Kasumi-1 (cell line): ENCODE measurements at regions not wholly inside any gene's neighbourhood (a gene's known extent, or its start where the extent isn't known, plus 50 kb on each side); places are given as distances from the start of the nearest gene placed in this dataset.
"Not testable (repeated sequence)": the region's sequence is repeated elsewhere in the genome, so short reads cannot be mapped to it uniquely, and the experiment has no call there.

ENCODE experiments used
- DNase-seq, 2 experiments: peaks; one replicate each; lab custom pipeline; 2025; lab: John Stamatoyannopoulos, UW

DNA sequence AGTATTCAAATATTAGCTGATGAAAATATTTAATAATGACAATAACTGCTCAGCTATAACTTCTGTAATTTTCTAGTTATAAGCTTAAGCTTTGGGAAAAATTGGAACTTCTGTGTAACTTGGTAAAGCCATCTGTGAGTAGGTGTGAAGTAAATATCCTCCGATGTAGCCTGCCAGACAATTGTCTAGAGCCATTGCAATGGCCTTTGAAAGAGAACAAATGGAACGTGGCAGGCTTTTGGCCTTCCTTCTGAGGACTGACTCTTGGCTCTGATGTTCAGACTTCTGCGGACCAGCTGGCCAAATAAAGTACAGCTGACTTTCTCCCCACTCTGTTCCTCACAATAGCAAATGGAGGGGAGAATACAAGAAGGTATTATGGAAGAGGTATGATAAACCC lies 203.4 kb upstream of the NMUR2 start:
- DNase-seq = no peak

DNA sequence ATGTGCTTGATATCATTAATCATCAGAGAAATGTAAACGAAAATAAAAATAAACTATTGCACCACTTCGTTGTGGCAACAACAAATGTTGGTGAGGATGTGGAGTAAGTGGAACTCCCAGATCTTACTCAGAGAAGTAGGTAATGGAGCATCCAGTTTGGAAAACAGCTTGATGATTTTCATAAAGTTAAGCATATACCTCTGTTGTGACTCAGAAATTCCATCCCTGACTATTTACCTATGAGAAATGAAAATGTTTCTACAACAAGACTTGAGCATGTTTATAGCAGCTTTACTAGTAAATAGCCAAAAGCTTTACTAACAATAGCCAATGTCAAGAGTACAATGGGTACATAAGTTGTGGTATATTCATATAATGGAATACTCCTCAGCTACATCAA lies 214.7 kb upstream of the NMUR2 start:
- no peak for DNase-seq

DNA sequence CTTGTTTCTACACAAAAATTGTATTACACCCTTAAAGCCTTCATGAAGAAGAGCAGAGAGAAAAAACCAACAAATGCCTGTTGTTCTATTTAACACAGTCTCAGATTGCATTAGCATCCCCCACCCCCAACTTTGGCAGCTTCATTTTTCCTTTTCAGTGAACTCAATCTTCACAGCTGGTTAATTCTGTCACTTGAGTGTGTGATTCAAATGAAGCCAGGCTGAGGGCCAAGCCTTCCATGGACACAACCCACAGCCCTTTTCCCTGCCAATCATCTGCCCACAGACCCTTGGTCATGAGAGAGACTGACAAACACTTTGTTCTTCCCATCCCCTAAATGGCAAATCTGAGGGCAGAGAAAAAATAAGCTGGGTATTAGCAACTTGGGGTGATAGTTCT lies 217.5 kb upstream of the NMUR2 start:
- DNase-seq = no peak

DNA sequence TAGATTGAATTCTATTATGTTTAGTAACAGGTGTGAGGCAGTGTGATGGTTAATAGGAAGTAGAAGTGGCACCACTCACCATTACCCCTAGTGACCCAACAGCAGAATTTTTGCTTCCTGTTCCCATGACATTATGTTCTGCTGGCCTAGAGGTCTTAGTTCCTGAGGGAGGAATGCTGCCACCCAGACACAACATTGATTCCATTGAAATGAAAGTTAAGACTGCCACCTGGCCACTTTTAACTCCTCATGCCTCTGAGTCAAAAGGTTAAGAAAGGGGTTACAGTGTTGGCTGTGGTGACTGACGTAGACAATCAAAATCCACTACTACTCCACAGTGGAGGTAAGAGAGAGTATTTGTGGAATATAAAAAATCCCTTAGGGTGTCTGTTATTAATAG lies 218.9 kb upstream of the NMUR2 start:
- DNase-seq = no peak

DNA sequence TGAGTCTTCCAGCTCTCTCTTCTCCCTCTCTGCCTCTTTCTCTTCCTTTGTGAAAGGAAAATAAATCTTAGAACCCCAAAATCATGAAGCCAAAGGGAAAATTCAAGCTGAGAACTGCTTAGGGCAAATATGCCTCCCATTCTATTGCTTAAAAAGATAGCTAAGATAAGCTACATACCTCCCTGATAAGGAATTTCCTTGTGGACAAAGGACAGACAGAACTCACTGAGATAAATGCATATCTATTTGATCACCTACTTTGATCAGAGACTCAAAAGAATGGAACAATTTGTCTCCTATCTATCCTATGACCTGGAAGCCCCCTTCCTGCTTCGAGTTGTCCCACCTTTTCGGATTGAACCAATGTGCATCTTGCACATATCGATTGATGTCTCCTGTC lies 220.6 kb upstream of the NMUR2 start:
- DNase-seq = no peak

DNA sequence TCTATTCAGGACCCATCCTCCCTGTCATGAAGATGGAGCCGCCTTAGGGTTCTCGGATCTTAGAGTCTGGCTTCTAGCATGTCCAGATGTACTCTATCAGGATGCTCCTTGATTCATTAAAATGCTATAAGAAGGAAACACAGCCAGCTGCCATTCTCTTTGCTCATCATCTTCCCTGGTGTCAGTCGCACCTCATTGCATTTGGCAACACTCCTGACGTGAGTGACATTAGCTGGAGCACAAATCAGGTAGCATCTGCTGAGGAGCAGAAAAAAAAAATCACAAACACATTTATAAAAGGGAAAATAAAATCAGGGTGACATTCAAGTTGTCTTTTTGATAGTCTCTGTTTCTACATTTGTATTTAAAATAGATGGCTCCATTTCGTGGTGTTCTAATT lies 226.1 kb upstream of the NMUR2 start:
- no peak for DNase-seq

DNA sequence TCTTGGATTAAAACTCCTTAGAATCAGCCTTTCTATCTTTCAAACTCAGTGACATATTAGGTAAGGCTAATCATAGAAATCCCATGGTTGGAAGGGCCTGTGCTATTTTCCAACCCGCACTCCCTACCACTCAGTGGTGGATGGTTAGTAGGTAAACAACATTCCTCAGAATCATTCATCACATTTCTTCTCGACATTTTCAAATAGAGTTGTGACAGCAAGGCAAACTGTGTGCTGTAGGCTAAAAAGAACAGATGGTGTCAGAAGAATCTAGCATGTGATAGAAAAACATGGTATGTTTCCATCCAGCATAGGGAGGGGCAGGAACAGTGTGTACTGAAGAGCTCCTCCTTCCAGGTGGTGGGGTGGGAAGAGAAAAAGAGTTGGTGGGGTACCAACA lies 227.3 kb upstream of the NMUR2 start:
- DNase-seq = no peak

DNA sequence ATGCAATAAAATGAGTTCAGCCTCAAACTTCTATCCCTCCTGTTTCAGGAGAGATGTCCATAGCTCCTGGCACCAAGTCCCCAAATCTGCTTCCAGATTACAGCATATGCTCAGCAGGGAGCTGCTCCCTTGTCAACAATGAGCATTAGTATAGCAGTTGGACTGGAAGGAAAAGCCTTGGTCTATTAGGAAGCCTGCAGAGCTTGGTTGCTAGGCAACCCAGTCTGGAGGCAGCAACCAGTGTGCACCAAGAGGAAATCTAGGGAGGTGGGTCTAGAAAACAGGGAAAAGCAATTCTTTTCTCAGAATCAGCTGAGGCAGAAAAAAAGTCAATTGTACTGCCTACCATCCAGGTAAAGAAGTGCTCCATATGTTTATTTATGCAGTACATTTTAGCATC lies 229.5 kb upstream of the NMUR2 start:
- no peak for DNase-seq

DNA sequence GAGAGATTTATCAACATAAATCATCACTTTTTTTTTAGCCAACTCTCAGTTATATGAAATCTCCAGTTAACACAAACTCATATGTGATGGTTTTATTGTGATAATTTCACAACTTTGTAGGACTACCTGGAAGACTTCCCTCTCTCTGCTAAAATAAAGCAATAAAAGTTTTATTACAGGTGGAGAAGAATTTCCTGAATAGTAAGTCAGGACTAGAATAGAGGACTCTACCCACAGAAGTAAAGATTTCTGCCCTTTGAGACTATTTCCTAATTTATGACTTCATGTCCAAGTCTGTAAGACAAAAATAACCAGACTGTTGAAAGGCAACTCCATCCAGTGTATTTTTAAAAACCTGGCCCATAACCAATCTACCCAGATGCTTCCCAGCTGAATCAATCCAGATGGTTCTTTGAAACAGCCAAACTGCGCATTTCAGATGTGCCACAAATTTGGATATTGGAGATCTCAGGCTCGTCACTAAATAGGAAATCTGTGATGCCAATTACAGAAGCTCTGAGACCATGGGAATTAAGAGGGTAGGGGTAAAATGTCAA lies 234.0 kb upstream of the NMUR2 start:
- DNase-seq = no peak

DNA sequence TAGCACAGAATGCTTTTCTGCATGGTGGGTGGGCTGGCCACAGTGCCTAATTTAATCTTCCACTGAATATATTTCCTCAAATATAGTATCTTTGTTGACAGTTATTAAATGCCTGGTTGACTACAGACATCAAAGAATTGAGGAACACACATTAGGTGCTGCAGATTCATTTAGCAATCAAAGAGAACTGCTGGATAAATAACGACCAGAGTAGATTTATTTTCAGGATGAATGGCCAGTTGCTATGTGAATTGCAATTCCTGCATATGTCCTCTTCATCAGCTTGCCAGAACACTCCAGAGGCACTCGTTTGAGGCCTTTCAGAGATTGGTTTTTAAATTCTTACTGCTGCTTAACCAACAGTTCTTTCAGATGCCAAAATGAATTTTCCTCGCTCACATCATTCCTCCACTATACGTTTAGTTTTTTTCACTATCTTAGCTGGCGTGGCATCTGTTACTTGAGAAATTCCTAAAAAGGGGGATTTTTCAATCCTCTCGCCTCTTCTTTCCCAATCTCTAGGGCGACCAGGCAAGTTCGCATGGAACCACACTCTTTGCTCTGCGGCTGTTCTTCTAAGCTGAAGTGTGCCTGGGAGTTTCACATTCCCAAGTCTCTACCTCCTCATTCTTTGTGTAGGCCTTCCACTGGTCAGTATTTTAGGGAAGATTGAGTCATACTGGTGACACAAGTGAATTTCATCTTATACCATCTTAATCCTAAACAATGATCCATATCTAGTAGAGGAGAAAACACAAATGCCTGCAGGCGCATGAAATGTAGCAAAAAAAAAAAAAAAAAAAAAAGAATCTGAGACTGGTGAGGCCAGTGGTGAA lies 237.1 kb upstream of the NMUR2 start:
- DNase-seq = no peak

DNA sequence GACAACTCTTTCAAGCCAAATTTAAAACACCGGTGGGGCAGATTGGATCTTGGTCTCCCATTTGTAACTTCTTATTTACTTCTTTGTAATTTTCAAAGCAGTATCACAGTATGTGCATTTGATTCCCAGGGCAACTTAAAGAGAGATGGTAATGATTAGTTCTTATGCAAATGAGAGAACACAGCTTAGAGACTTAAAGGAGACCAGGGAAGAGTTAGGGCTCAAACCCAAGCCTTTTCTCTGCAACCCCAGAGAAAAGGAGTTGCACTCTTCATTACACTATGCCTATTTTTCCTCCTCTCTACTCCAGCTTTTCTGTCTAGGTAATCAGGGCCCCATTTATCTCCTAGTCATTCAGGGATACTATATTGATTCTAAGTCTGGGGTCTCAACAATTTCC lies 237.8 kb upstream of the NMUR2 start:
- DNase-seq = no peak

DNA sequence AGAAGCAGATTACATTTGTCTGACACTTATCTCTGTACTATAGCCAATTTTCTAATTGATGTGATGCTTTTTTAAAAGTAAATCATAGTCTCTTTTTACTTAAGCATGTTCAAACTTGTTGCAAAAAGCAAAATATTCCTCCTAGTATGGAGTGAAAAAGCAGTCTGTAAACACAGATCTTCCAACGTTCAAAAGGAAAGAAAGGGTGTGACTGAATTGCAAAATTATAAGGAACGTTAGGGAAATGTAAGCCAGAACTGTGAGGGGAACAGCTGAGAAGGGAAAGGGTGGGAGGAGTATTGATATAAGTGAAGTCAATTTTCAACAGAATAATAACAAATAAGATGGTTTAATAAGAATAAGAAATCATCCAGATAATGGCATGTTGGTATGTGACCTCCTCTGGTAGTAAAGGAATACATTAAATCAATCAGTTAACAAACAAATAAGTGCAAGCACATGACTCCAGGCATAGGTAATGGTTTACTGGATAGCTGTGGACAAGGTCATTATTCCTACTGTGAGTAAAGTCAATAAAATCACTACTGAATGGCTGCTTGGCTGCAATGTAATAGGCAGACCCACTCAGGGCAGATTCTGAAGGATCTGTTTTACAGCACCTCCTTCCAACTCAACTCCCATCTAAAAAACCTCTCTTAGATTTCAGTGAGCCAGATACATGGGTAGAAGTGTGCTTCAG lies 239.1 kb upstream of the NMUR2 start:
- no peak for DNase-seq

DNA sequence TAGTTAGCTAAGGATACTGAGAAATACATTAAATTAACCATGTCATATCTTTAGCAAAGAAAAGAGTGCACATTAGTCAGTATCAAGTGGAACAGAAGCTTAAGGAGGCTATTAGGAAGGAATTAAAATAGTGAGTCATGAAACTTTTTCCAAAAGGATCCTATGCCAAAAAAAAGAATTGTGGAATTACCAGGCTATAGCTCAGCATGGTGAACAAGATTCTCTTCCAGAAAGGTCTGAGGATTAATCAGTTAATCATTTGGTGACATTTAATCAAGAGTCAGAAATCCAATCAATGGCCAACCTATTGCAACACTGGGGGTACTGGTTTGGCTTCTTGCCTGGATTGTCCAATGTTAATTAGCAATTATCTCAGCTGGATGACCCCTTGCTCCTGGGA lies 244.5 kb upstream of the NMUR2 start:
- no peak for DNase-seq

DNA sequence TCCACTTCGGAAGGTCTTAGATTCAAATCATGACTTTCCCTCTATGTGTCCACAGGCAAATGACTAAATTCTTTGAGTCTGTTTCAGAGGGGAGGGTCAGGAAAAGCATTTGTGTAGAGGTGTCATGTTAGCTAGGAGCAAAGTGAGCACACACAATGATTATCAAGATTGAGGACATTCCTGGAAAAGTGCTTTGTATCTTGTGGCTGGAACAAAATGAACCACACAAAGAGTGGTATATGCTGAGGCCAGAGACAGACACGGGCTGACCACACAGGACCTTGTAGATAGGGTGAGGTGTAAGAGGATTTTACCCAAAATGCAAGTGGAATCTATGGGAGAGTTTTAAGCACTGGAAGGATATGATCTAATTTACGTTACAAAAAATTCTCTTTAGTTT lies 245.3 kb upstream of the NMUR2 start:
- no peak for DNase-seq

DNA sequence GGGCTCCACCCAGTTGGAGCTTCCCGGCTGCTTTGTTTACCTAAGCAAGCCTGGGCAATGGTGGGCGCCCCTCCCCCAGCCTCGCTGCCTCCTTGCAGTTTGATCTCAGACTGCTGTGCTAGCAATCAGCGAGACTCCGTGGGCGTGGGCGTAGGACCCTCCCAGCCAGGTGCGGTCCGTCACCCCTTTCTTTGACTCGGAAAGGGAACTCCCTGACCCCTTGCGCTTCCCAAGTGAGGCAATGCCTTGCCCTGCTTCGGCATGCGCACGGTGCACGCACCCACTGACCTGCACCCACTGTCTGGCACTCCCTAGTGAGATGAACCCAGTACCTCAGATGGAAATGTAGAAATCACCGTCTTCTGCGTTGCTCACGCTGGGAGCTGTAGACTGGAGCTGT lies 254.4 kb upstream of the NMUR2 start:
- not testable (repeated sequence) for DNase-seq

DNA sequence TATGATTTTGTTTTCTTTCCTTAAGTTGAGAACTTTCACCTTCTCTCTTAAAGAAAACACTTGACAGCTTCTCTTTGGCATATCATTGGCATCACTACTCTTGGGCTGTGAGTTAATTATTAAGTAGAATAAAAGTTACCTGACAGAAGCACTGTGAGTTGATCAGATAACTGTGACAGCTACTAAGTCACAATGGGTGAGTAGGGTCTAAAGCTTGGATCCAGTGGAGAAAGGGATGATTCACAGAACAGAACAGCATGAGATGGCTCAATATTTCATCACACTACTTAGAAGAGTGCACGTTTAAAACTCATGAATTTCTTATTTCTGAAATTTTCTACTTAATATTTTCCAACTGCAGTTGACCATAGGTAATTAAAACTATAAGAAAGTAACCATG lies 268.5 kb upstream of the NMUR2 start:
- DNase-seq = no peak

DNA sequence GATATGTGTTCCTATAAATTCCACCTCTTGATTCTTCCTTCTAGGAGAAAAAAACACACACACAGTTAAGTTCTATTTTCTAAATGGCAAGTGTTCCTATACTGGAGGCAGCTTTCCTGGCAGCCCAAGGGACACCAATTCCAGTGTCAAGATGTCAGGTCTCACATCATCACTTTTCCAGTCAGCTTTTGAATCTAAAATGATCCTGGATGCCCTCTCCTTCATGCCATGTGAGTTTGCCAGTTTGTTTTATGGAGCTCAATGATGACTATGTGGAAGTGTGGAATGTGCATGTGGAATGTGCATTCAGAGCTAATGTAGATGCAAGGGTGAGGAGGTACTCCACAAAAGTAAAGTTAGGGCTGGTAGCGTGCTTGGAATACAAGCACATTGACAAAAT lies 269.3 kb upstream of the NMUR2 start:
- DNase-seq = no peak

DNA sequence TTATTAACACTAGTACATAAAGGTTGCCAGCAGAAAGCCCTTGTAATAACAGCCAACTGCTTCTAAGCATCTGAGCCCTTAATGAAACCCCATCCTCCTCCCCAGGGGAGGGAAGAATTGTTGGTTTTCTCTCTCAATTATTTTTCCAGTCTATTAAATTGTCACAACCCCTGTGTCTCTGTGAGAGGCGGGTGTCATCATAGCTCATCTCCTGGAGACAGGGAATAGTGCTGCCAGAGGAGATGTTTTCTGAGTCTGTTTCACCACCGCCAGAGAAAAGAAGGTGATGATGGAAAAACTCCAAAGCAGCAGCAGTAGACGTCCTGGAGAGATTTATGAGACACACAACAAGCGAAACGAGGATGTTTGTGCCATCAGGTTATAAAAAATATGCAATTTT lies 271.1 kb upstream of the NMUR2 start:
- no peak for DNase-seq

DNA sequence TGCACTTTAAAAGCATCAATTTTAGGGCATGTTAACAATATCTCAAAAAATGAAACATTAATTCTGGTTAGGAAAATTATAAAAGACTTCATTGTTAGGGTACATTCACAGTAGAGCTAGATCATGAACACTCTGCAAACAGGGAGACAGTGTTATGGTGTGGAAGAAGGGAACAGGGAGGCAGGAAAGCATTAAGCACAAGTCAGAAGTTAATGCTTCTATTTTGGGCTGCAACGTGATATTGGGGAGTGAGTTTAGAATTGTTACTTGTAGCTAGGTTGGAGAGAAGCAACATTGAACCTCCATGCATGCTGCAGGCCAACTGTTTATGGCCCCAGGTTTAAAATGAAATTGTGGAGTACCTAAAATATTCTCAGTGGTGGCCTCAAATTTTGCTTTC lies 278.1 kb upstream of the NMUR2 start:
- DNase-seq = no peak

DNA sequence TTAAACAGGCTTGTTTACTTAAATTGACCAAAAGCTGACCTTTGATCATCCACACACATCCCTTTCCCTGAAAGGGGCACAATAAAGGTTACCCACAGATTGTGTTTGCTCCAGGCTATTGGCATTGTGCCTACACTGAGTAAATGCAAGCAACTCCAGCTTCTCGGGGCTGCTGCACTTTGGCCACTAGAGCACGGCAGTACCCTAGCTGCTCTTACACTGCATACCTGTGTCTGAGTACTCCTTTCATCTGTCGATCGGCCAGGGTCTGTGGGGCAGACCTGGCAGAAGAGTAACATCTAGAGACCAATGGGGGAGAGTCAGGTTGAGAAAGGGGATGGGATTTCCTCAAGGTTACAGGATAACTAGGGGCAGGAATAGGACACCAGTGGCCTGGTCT lies 281.9 kb upstream of the NMUR2 start:
- no peak for DNase-seq

DNA sequence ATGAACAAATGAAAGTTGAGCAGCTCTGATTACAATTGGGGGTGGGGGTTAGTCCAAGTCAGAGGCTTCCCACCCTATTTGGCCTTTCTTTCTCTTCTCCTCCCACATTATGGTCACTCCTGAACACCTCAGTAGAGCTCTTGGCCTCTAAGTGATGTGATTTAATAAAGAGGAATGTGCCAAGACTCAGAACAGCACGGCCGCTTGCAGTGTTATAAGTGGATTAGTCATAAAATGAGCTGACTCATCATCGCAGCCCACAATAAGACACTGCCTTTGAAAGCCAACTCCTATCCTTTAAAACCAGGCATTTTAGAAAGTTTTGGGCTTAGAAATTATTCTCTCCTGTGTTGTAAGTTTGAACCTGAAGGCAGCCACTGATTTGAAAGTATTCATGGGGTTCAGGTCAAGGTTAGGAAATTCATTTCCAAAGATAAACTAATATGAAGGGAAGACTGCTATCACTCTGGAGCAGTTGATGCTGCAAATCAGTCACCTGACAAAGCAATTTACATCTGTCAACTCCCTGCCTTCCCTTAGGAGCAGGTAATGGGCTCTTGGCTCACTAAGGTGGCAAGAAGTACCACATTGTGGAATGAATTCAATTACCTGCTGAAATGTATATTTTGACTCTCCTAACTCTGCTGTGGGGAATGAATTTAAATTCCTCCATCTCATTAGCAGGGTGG lies 283.6 kb upstream of the NMUR2 start:
- DNase-seq = no peak

DNA sequence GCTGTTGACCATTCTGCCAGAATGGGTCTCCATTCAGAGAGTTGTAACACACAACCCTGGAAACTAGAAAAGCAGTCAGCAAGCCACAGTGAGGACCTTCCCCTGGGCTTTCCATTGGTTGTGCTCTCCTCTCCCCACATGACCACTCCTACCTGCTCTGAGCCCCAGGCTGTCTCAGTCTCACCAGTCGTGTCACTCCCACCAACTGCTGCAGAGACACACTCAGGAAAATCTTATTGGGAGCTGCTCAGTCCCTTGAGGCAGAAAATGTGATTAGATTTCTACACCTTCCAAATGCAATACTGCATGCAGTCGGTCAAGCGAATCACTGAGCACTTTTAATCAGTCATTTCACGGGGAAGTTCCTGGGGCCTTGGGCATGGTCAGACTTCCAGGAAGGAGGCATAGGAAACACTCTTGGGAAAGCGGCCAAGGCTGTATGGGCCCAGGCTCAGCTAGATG lies 284.2 kb upstream of the NMUR2 start:
- no peak for DNase-seq

DNA sequence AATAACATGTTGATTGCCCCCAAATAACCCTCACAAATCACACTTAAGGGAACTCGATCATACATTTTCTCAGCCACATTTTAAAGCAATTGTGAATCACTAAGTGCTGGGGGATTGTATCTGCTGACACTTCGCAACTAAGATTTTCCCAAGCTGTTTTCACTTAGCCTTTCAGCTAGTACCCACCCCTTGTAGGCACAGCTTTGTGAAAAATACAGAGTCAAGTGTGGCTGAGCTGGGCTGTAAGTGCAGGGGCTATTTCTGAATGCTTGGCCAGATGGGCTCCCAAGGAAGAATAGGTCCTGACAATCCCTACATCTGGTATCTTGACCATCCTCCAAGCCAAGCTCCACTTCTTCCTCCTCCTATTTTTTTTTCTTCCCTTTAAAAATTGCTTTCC lies 289.2 kb upstream of the NMUR2 start:
- DNase-seq = no peak
